ENCODE measurements at regions not wholly inside any gene's neighbourhood (a gene's known extent, or its start where the extent isn't known, plus 50 kb on each side); places are given as distances from the start of the nearest gene placed in this dataset.

GRCh38 chr3:106931904-106932303 lies 445.3 kb upstream of the CCDC54 start:
- H3K4me3 ChIP-seq (ENCODE audit: low read depth in 1 of 3, low read length in 3 of 3): no peak overlapping the region
- H3K36me3 ChIP-seq (ENCODE audit: control insufficient read depth in 4 of 4, insufficient read depth in 3 of 4, low read depth in 1 of 4, low read length in 3 of 4): no peaks in the 10 kb centered on the region
- H3K9me3 ChIP-seq (ENCODE audit: control insufficient read depth in 4 of 4, low read length in 3 of 4): no peaks in the 10 kb centered on the region
- no peaks in the 10 kb centered on the region for H3K4me1 ChIP-seq (ENCODE audit: control insufficient read depth in 4 of 4, insufficient read depth in 4 of 4, low read length in 3 of 4)
- no peak overlapping the region for H3K27ac ChIP-seq (ENCODE audit: low read depth in 1 of 2, low read length in 2 of 2)
- TF ChIP-seq YY1 (IDR thresholded peaks at IDR 0.05) (no peak), JUND (IDR thresholded peaks at IDR 0.05) (no peak), TAF1 (conservative IDR thresholded peaks at IDR 0.05) (no peak), CTCF (IDR thresholded peaks at IDR 0.05; ENCODE audit: low read depth, low read length, missing input control) (no peak), FOXA1 (IDR thresholded peaks at IDR 0.05) (no peak), REST (IDR thresholded peaks at IDR 0.05) (no peak), HNF4G (IDR thresholded peaks at IDR 0.05) (no peak), HNF4A (conservative IDR thresholded peaks at IDR 0.05) (no peak), NR2F2 (IDR thresholded peaks at IDR 0.05) (no peak), RAD21 (IDR thresholded peaks at IDR 0.05) (no peak), FOXA2 (IDR thresholded peaks at IDR 0.05) (no peak), MAX (IDR thresholded peaks at IDR 0.05) (no peak), ZBTB33 (IDR thresholded peaks at IDR 0.05) (no peak), ATF3 (IDR thresholded peaks at IDR 0.05) (no peak), GABPA (IDR thresholded peaks at IDR 0.05 in 1 of 2, conservative IDR thresholded peaks at IDR 0.05 in 1 of 2) (no peak), RXRA (IDR thresholded peaks at IDR 0.05) (no peak), SP1 (IDR thresholded peaks at IDR 0.05) (no peak), EGR1 (IDR thresholded peaks at IDR 0.05; ENCODE audit: low read depth in 2 of 2) (no peak)
- H3K9ac ChIP-seq (ENCODE audit: low read depth in 1 of 2, low read length in 2 of 2): no peak overlapping the region
- no peaks in the 10 kb centered on the region for H3K27me3 ChIP-seq (ENCODE audit: control insufficient read depth in 4 of 4, insufficient read depth in 4 of 4, low read length in 3 of 4)
- no peak for DNase-seq (ENCODE audit: low spot score)
- WGBS: 89% methylated on average over 1 of the region's 1 CpG

All from liver (tissue), 8 donors.